A673 (cell line): ENCODE measurements at regions not wholly inside any gene's neighbourhood (a gene's known extent, or its start where the extent isn't known, plus 50 kb on each side); places are given as distances from the start of the nearest gene placed in this dataset.

Source experiments
- EZH2 ChIP-seq: fragments of 200-600 bp; sonication (generic); IDR thresholded peaks from 2 replicates; pipeline ENCODE4 v1.6.1; 2017; ENCODE audit warnings: borderline replicate concordance, low read depth, mild to moderate bottlenecking, mixed read lengths, antibody characterized with exemption, low read length; ENCODE audit not compliant: poor library complexity, severe bottlenecking
- TF ChIP-seq, protein P1 (sequence below): fragments of 300-800, 200-600 bp; sonication (generic); conservative IDR thresholded peaks from 2 replicates; pipeline ENCODE4 v1.5.1; 2017; ENCODE audit warnings: low read depth, mild to moderate bottlenecking, antibody characterized with exemption, low read length, moderate library complexity, mixed read lengths

DNA sequence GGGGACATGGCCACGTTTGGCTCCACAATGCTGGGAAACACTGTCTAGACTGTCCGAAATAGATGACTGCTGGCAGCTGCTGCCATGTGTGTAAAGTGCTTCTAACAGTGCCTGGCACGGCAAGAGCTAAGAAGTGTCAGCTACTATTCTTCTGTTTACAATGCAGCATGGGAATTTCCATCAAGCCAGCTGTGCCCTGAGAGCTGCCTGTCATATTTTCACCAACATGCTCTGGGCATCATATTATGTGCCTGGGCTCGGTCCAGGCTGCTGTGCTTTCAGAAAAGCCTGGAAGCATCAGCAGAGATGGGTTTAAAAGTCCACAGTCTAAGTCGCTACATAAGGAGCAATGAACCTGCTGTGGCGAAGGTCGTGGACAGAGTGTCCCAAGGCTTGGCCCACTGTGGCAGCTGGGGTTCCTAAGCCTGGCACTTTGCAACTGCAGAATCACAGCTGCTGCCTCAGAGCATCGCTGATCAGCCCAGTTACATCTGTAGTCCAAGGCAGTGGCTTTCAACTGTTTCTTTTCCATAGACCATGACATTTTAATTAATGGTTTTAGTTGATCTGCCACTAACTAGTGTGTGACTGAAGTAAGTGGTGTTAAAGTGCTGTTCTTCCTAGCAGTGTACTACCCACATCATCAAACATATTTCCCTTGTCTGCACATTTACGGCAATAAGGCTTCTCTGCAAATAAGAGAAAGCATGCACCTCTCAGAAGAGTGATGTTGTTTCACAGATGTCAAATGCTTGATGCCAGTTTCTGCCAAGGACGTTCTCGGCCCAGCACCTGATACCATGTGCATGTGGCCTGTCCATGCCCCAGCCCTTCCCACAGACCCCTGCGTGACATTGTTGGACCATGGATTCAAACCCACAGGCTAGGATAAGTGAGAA lies 95.7 kb upstream of the C1QTNF9B start:
- TF ChIP-seq, protein P1, sequence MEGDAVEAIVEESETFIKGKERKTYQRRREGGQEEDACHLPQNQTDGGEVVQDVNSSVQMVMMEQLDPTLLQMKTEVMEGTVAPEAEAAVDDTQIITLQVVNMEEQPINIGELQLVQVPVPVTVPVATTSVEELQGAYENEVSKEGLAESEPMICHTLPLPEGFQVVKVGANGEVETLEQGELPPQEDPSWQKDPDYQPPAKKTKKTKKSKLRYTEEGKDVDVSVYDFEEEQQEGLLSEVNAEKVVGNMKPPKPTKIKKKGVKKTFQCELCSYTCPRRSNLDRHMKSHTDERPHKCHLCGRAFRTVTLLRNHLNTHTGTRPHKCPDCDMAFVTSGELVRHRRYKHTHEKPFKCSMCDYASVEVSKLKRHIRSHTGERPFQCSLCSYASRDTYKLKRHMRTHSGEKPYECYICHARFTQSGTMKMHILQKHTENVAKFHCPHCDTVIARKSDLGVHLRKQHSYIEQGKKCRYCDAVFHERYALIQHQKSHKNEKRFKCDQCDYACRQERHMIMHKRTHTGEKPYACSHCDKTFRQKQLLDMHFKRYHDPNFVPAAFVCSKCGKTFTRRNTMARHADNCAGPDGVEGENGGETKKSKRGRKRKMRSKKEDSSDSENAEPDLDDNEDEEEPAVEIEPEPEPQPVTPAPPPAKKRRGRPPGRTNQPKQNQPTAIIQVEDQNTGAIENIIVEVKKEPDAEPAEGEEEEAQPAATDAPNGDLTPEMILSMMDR = no peak
- no peak for TF ChIP-seq EZH2
